Activated T-cell treated with anti-CD3 and anti-CD28 coated beads for 1 hour (primary cell): ENCODE measurements at regions not wholly inside any gene's neighbourhood (a gene's known extent, or its start where the extent isn't known, plus 50 kb on each side); places are given as distances from the start of the nearest gene placed in this dataset.
A peak's percentile ranks its signal among the peaks of the same experiment; 100 is the strongest.
"Not testable (repeated sequence)": the region's sequence is repeated elsewhere in the genome, so short reads cannot be mapped to it uniquely, and the experiment has no call there.

Source experiments
- DNase-seq: peaks from one replicate; pipeline ENCODE4 v3.0.0-alpha.2; 2020; ENCODE audit warnings: low read depth

DNA sequence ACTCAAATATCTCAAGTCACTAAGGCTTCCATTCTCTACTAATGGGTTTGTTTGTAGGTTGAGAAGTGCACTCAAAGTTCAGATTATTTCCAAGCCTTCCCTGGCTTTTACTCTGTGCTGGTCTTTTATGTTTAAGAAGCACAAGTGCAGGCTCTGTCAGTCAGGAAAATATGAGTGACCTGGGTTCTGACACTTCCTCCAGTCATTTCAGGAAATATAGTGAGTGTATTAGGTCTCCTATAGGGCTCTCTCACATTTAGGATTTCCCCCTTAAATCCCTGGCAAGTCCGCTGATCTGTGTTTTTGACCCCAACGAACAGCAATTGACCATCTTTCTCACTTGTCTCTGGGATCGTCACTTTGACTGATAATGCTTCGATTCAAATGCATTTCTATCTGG, 210.2 kb downstream of the ARPP21 start:
- no peak for DNase-seq

DNA sequence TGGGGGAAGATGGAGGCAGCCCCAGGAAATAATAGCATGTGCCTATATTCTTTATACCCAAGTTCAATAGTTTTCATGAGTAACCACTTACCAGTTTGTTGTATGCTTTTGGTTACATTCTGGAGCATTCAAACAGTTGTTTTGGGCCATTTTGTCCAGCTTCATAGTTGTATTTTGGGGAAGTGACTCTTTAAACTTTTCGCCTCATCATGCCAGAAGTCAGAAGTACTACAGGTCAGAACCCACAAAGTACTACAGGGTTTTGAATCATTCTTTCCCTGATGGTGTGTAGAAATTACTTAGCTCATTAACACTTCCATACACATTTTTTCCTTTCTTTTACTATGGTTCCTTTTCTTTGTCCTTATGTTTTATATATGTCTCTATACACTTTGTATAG, 210.6 kb downstream of the ARPP21 start:
- no peak for DNase-seq

DNA sequence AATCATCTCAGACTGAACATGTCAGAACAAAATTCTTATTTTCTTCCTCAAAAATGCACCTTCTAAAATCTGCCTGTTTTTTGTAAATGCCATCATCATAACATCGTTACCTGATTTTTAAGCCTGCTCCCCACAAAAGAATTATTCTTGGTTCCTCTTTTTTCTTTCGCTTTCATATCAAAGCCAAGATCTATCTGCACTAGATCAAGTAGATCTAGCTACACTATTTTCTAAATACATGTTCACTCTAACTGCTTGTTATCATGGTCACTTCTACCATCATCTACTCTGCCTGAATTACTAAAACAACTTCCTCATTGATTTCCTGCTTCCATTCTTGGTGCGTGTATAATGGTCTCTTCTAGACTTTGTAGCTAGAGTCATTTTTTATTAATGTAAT, 217.7 kb downstream of the ARPP21 start:
- DNase-seq: no peak

DNA sequence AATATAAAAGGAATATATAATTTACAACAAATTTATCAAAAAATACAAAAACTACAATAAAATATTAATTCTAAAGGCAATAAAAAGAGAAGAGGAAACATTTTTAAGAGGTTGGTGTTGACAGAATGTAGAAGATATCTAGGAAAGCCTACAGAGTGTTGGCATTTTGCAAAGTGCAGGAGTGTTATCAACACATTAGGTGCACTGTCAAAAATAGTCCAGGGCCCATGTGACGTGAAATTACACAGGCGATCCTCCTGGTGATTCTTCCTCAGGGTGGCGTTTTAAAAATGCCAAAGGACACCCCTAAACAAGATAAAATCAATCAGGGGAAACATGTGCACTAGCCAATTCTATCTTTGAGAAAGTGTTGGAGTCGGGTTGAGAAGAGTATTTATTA, 222.7 kb downstream of the ARPP21 start:
- no peak for DNase-seq

DNA sequence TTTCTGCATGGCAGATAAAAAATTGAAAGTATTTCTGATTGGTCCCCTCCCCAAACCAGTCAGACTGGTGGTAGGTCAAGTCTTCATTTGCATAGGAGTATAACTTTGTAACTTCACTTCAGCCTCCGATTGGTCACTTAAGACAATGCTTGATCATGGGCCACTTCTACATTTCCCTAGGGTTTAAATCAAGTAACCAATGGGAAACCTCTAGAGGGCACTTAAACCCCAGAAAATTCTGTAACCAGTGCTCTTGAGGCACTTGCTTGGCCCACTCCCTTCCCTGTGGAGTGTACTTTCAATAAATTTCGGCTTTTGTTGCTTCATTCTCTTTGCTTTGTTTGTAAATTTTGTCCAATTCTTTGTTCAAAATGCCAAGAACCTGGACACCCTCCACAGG, 225.5 kb downstream of the ARPP21 start:
- no peak for DNase-seq

DNA sequence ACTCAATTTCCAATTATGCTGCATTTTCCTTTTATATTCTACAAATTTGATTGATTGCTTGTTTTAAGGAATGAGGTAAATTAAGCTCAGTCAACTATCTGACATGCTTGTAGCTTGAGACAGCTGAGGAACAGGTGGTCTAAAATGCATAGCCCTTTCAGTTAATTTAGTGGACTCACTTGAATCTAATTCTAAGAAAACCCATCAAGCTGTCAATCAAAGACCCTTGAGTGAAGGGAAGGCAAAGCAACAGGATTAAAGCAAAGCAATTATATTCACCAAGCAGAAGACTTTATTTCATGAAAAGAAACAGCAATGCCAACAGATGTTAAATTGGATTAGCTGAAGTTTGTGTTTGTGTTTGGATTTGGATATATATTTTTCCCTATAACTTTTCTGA, 228.5 kb downstream of the ARPP21 start:
- no peak for DNase-seq

DNA sequence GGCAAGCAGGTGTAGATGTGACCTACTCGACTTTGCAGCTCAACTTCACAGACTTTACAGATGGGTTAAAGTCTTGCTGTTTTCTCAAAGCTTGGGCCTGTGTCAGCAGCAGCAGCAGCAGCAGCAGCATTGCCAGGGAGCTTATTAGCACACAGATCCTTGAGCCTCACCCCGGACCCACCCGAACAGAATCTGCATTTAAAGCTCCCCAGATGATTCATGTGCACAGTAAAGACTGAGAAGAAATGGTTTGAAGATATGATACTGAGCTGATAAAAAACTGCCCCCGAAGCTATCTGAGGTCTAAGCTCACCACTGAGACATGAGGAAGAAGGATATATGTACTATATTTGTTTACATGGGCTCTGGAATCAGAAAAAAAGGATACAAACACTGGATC, 231.7 kb downstream of the ARPP21 start:
- no peak for DNase-seq

DNA sequence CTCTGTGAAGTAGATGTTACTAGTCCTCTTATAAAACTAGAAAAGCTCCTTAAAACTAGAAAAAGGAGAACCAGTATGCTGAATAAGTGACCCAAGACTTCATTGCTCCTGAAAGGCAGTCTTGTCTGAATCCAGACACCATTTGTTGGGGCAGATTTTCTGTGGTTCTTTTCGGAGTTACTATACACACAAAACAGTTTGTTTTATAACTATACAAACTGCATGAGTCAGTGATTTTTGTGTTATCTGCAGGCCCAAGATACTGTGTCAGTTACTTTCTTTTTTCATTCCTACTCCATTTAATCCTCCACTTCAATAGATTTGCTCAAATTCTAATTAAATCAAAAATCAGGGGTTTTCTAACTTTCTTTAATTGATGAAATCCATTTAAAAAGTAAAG, 244.6 kb downstream of the ARPP21 start:
- DNase-seq: no peak

DNA sequence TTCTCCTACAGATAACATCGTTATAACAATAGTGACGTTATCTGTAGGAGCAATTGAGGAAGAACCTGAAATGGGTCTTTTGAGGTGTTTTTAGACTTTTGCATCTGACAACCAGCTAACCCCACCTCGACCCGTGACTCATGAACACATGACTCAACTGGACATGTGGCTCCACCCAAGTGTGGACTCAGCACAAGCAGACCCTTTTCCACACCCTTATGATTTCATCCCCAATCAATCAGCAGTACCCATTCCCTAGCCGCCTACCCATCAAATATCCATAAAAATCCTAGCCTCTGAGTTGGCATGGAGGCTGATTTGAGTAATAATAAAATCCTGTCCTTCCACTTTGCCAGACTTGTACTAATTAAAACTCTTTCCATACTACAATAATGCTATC, 255.4 kb downstream of the ARPP21 start:
- DNase-seq: no peak

DNA sequence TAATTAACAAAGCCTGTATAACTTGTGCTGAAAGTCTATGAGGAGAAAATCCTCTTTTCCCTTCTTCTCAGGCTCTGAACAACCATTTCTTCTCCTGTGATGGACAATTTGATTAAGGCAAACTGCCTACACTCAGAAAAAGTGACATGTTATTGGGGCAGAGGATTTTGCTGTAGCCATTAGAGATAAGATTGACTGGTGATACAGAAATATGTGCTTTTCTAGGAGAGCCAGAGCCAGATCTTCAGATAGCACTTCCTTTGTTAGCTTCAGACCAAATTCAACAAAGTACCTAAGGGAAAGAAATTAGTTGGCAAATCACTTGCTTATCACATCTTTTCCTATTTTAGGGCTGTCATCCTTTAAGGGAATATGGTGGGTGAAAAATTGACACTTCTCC, 259.9 kb downstream of the ARPP21 start:
- no peak for DNase-seq

DNA sequence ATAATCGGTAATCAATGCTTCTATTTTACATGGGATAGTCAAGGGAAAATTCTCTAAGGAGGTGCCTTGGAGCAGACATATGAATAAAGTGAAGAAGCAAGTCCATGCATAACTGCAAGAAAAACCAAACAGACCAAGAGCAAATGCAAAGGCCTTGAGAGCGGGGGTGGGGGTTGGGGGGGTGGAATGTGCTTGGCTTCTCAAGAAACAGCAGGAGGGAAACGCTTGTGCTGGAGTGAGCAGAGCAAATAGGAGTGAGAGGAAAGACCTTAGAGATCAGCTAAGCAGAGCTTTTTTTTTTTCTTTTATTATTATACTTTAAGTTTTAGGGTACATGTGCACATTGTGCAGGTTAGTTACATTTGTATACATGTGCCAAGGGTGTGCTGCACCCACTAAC, 260.8 kb downstream of the ARPP21 start:
- DNase-seq: no peak

DNA sequence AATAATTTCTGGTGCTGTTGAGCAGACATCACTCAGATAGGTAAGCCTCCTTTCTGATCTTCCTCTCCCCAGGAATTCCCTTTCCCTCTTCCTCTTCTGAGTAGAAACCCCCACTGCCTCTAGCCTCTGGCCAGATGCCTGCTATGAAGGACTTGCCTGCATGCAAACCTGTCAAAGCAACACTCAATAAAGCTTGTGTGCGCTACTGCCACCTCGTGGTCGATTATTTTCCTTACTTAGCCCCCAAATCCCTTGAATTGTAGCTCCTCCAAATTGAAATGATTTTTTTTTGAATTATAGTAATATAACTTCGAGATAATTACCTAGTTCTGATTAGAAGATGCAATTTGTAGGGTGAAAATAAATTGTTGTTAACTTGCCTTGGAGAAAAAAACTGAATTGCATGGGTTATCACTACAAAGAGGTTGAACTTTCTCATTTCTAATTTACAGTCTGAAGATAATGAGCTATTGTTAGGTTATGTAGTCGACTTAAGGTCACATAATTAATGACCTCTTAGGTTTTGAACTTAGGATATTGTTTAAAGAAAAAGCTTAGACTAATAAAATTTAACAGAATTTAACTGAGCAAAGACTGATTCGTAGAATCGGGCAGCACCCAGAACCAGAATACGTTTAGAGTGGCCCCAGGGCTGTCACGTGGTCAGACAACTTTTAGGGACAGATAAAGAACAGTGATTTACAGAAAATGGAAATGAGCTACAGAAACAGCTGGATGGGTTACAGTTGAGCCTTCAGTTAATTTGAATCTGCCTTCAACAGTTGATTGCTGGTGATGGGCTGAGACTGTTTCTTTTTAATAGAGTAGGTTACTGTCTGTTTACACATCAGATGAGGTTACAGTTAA, 269.3 kb downstream of the ARPP21 start:
- DNase-seq: peak; percentile 8

DNA sequence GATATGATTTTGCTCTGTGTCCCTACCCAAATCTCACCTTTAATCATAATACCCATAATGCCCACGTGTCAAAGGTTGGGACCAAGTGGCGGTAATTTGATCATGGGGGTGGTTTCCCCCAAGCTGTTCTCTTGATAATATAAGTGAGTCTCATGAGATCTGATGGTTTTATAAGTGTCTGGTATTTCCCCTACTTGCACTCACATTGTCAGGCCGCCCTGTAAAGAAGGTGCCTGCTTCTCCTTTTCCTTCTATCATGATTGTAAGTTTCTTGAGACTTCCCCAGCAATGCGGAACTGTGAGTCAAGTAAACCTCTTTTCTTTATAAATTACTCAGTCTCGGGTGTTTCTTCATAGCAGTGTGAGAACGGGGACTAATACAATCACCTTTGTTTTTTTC, 279.8 kb downstream of the ARPP21 start:
- DNase-seq: no peak

DNA sequence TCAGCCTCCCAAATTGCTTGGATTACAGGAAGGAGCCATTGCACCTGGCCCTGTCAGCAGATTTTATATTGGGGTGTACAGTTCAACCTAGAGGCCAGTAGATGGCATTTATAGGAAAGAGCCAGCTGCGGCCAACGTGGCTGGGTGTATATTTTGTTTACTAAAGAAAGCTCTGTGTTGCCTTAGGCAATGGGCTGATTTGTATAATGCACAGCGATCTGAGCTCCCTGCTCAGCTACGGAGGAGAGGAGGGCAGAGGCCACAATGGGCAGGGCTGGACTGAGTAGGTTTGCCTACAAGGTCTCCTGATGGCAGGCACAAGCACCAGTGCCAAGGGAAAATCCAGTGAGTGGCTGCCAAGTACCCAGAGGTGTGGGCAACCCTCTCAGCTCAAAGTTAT, 282.4 kb downstream of the ARPP21 start:
- DNase-seq: no peak

DNA sequence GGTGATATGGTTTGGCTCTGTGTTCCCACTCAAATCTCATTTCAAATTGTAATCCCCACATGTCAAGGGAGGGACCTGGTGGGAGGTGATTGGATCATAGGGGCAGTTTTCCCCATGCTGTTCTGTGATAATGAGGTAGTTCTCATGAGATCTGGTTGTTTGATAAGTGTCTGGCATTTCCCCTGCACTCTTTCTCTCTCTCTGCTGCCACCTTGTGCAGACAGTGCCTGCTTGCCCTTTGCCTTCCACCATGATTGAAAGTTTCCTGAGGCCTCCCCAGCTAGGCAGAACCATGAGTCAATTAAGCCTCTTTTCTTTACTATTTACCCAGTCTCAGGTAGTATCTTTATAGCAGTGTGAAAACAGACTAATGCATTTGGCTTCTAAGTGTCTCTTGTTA, 284.7 kb downstream of the ARPP21 start:
- not testable (repeated sequence) for DNase-seq

DNA sequence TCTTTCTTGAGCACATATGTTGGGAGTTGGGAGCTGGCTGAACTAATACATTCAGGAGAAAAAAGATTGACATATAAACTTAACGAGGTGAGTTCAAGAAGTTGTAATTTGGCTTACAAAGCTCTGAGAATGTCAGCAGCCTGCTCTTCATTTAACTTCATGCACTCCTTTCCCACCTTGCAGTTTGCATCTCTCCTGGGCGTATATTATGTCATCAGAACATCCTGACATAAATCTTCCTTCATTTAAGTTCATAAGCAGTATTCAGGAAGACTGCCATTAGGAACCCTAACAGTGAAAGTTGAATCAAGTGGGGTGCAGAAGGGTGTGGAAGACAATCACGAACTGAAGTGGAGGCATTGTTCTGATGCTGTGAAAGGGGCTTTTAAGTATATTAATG, 288.1 kb downstream of the ARPP21 start:
- DNase-seq: no peak

DNA sequence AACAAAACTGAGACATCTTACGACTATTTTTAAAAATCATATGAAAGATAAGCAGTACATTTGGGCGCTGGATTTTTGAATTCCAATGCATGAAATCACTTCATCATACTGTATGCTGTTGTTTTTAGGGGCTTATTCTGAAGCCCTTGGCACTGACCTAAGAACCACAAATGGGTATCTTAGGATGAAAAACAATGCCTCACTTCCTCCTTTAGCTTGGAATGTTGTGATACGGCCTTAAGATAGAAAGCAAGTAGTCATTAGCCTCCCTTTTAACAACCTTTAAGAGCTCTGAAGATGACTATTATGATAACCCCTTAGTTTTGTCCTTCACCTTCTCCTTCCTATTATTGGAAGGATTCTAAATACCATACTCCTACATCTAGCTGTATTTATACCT, 289.8 kb downstream of the ARPP21 start:
- DNase-seq: no peak

DNA sequence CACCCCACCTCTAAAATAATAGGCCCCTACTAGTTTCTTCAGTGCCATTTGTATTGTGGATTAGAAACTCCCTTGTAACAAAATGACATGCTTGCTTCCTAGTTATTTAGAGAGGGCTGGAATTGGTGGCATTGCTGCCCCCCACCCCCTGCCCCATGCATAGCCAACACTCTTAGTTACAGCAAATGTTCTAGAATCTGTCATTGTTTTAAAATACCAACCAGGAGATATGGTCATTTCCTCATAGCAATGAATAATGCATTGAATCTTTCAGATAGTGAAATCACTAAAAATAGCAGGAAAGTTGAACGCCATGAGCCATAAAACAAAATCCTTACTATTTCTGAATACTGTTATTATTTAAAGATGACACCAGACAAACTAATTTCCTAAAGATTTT, 292.5 kb downstream of the ARPP21 start:
- DNase-seq: no peak

DNA sequence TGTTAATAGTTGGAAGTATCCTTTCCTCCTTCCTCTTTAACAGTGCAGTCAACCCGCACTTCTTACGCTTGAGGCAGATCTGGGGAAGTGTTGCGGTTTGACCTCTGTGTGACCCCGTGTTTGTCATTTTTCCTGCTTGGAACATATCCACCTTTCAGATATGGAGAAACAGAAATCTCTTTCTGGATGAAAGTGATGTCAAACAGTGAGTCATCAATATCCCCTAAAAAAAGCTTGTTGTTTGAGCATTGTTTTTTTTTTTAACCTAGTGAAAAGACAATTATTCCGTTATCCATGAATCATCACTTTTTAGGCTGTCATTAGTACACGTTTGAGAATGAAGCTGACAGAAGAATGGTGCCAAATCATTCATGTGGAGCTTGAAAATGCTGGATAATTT, 293.7 kb downstream of the ARPP21 start:
- no peak for DNase-seq

DNA sequence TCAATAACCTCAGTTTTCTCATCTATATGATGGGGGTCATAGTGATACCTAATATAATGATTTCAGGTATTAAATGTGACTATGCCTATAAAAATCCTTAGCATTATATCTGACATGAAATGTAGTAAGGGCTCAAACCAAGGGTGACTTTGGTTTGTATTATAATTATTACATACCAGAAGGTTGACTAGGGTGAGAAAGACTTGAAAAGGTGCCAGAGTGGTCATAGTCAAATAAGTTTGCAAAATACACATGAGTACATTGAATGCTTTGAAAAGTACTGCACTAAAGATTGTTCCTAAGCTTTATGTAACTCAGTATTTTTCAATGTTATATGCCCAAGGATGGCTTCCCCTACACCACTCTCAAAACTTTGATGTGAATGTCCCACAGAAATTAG, 297.2 kb downstream of the ARPP21 start:
- DNase-seq: no peak

DNA sequence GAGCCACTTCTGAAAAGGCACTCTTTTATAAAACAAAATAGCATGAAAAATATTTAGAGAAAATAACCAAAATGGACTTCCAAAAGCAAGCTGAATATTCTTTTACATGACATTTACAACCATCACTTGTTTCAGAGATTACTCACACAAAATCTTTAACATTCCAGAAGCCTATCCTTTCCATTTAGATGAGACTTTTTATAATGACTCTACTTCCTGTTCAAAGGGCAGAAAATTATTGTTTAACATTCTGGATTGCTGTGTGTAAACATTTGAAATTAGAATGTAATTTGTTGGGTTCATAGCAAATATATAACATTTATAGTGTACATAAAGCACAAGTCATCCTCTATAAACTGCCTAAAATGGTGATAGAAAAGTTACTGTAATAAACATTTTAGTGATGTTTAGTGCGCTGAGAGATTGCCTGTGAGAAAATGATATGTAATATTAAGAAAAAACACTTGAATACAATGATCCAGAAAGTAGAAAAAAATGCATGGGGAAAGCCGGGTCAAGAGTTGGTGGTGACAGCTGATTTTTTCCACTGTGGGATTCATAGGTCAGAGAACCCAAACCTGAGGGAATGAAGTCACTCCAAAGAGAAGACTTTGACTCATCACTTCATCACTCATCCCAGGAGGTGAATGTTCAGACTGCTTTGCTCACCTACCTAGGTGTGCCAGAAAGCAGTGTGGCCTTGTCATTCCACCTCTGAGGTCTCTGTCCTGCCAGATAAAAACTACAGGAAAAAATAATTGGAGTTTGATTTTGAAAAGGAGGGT, 305.8 kb downstream of the ARPP21 start:
- no peak for DNase-seq

DNA sequence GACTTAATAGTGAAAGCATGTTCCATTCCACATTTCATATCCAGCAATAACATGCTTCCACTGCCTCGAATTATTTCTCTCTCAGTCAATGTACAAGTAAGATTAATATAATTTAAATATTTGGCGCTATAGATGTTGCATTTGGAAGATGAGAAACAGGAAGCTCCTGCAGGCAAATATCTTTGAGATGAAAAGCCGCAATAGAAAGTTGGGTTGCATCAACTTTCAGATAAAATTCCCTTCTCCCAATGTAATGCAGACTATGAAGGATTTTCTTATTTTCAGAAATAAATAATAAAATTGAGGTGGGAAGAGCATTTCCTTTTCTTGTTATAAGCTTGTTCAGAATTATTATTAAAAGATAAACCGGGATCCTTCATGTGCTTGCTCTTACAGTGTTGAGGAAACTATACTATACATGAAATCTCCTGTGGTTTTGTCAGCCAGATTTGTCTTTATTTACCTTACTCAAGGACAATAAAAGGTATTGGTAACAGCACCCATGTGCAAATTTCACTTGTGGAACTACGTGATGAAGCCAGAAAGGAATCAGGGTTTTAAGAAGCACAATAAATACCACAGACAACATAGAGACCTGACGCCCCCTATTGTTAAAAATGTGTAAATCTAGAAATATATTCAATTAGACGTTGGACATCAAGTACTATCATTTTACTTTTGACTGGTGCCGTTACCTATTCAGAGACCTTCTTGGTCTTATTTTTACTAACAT, 307.0 kb downstream of the ARPP21 start:
- DNase-seq: no peak
